Dendritic cell treated with granulocyte-macrophage colony-stimulating factor and Interleukin-4, amounts not matched to agents 40 ng/mL and 50 ng/mL, for 4 days (primary cell): ENCODE measurements at regions not wholly inside any gene's neighbourhood (a gene's known extent, or its start where the extent isn't known, plus 50 kb on each side); places are given as distances from the start of the nearest gene placed in this dataset.
"Not testable (repeated sequence)": the region's sequence is repeated elsewhere in the genome, so short reads cannot be mapped to it uniquely, and the experiment has no call there.

Source experiments
- H3K27ac Mint-ChIP-seq: one replicate; pipeline ENCODE4 v1.8.0; 2022; ENCODE audit warnings: mild to moderate bottlenecking, mixed read lengths
- H3K27me3 Mint-ChIP-seq: one replicate; pipeline ENCODE4 v1.8.0; 2022; ENCODE audit warnings: mild to moderate bottlenecking, mixed read lengths
- H3K36me3 Mint-ChIP-seq: one replicate; pipeline ENCODE4 v1.8.0; 2022; ENCODE audit warnings: low read depth, mixed read lengths
- H3K4me1 Mint-ChIP-seq: one replicate; pipeline ENCODE4 v1.8.0; 2022; ENCODE audit warnings: low read depth, mixed read lengths
- H3K4me3 Mint-ChIP-seq: one replicate; pipeline ENCODE4 v1.8.0; 2022; ENCODE audit warnings: mild to moderate bottlenecking, moderate library complexity, mixed read lengths
- H3K9me3 Mint-ChIP-seq: one replicate; pipeline ENCODE4 v1.8.0; 2022; ENCODE audit warnings: mixed read lengths
- intact Hi-C: fragments of 100-400 bp; cut with micrococcal nuclease; formaldehyde crosslinking; loops from one replicate; pipeline ENCODE4 v1.15.0; 2022

- no peaks in the 10 kb centered on the region for H3K9me3 Mint-ChIP-seq
- H3K4me1 Mint-ChIP-seq, result no peaks in the 10 kb centered on the region
- H3K36me3 Mint-ChIP-seq, result no peaks in the 10 kb centered on the region
- intact Hi-C loops, result no loop called here
- H3K27me3 Mint-ChIP-seq, result no peaks in the 10 kb centered on the region
- no peak overlapping the region for H3K27ac Mint-ChIP-seq
- H3K4me3 Mint-ChIP-seq, result no peak overlapping the region
Observed at GRCh38 chr10:44278837-44279324, 106.0 kb downstream of the CXCL12 start.

GRCh38 chr10:44268435-44268948, 116.4 kb downstream of the CXCL12 start:
- peaks cover 27% of the 10 kb centered on the region for H3K9me3 Mint-ChIP-seq
- H3K27me3 Mint-ChIP-seq, H3K36me3 Mint-ChIP-seq, intact Hi-C loops, H3K27ac Mint-ChIP-seq, H3K4me3 Mint-ChIP-seq, H3K4me1 Mint-ChIP-seq: not testable (repeated sequence)

- Mint-ChIP-seq H3K27ac (no peak overlapping the region), H3K36me3 (no peaks in the 10 kb centered on the region), H3K27me3 (no peaks in the 10 kb centered on the region), H3K4me3 (no peak overlapping the region), H3K4me1 (no peaks in the 10 kb centered on the region), H3K9me3 (peaks cover 27% of the 10 kb centered on the region)
- intact Hi-C loops, result no loop called here
Observed at GRCh38 chr10:44267007-44267406, 117.9 kb downstream of the CXCL12 start.

GRCh38 chr10:44264244-44264643, 120.7 kb downstream of the CXCL12 start:
- no peaks in the 10 kb centered on the region for H3K4me1 Mint-ChIP-seq
- no peaks in the 10 kb centered on the region for H3K36me3 Mint-ChIP-seq
- intact Hi-C loops, result no loop called here
- no peak overlapping the region for H3K4me3 Mint-ChIP-seq
- H3K27me3 Mint-ChIP-seq, result no peaks in the 10 kb centered on the region
- peaks cover 27% of the 10 kb centered on the region for H3K9me3 Mint-ChIP-seq
- no peak overlapping the region for H3K27ac Mint-ChIP-seq

DNA sequence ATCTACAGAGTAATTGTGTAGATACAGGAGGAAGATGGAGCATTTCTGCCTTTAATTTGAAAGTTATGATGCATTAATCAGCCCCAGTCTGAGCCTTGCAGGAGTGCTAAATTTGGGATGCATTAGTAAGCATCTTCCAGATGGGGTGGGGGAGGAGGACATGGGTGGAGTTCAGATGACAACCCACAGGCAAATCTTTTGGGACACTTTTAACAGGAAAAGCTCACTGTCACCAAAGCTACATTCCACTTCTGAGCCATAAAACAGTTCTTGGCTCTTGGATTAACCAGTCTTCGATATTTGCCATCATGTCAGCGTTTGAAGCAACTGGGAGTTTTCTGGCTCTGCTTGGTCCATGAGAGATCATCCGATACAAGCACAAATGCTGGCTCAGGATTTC, 121.1 kb downstream of the CXCL12 start:
- intact Hi-C loops, result no loop called here

GRCh38 chr10:44262551-44263251, 122.2 kb downstream of the CXCL12 start:
- intact Hi-C loops, result no loop called here
- Mint-ChIP-seq H3K27ac (no peak overlapping the region), H3K4me1 (no peaks in the 10 kb centered on the region), H3K4me3 (no peak overlapping the region), H3K36me3 (no peaks in the 10 kb centered on the region), H3K27me3 (no peaks in the 10 kb centered on the region), H3K9me3 (peaks cover 18% of the 10 kb centered on the region)

More for the DNA sequence above, 121.1 kb downstream of the CXCL12 start:
- Mint-ChIP-seq H3K36me3 (no peaks in the 10 kb centered on the region), H3K4me1 (no peaks in the 10 kb centered on the region), H3K27me3 (no peaks in the 10 kb centered on the region), H3K9me3 (peaks cover 27% of the 10 kb centered on the region), H3K27ac (no peak overlapping the region), H3K4me3 (no peak overlapping the region)

- Mint-ChIP-seq H3K4me3 (no peak overlapping the region), H3K4me1 (no peaks in the 10 kb centered on the region), H3K36me3 (no peaks in the 10 kb centered on the region), H3K27me3 (no peaks in the 10 kb centered on the region), H3K9me3 (peaks cover 9% of the 10 kb centered on the region), H3K27ac (no peak overlapping the region)
- intact Hi-C loops, result no loop called here
Observed at GRCh38 chr10:44261710-44262455, 123.0 kb downstream of the CXCL12 start.

DNA sequence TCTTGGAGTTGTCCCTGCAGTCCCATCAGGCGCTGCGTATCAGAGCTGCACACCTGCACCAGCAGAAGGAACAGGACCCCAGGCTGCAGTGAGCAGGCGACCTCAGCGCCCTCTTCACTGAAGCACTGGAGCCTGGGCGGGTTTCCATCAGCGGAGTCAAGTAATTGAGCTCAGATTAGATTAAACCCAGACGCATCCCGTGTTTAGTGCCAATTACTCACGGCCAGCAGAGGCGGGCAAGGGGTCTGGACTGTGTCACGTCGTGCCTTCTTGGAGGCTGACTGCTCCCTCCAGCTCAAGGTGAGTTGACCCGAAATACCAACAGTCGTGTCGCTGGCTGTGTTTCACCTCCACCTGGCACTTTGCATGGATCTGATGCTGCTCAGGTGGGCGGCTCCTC, 123.6 kb downstream of the CXCL12 start:
- Mint-ChIP-seq H3K27ac (no peak overlapping the region), H3K4me1 (no peaks in the 10 kb centered on the region), H3K4me3 (no peak overlapping the region), H3K9me3 (peaks cover 3% of the 10 kb centered on the region), H3K36me3 (no peaks in the 10 kb centered on the region), H3K27me3 (no peaks in the 10 kb centered on the region)
- intact Hi-C loops, result no loop called here

DNA sequence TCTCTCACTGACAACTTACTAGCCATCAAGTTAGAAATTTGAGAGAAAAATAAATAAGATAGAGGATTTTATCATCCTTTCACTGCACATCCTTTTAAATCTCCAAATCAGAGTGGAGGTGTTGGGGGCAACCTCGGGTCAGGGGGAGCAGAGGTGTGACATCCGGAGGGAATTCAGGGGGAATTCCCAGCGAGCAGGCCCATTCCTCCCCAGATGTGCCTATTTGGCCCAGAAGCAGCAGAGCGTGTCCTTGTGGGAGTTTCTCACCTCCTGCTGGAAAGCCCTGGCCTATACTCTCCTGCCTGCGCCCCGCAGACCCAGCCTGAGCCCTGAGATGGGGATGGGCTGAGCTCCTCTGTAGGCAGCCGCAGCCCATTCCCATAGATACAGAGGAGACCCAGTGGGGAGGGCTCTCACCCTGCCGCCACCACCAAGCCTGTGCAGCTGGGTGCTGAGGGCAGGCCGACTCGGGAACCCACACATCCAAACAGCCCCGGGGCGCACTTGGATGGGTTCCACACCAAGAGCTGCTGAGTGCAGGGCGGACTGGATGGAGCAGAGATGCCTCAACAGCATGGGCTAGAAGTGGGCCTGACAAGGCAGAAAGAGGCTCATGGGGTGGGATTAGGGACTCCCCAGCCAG, 124.5 kb downstream of the CXCL12 start:
- H3K36me3 Mint-ChIP-seq, result no peaks in the 10 kb centered on the region
- no peaks in the 10 kb centered on the region for H3K4me1 Mint-ChIP-seq
- H3K27ac Mint-ChIP-seq, result no peak overlapping the region
- H3K4me3 Mint-ChIP-seq, result no peak overlapping the region
- H3K27me3 Mint-ChIP-seq, result no peaks in the 10 kb centered on the region
- no peaks in the 10 kb centered on the region for H3K9me3 Mint-ChIP-seq
- intact Hi-C loops, result no loop called here

DNA sequence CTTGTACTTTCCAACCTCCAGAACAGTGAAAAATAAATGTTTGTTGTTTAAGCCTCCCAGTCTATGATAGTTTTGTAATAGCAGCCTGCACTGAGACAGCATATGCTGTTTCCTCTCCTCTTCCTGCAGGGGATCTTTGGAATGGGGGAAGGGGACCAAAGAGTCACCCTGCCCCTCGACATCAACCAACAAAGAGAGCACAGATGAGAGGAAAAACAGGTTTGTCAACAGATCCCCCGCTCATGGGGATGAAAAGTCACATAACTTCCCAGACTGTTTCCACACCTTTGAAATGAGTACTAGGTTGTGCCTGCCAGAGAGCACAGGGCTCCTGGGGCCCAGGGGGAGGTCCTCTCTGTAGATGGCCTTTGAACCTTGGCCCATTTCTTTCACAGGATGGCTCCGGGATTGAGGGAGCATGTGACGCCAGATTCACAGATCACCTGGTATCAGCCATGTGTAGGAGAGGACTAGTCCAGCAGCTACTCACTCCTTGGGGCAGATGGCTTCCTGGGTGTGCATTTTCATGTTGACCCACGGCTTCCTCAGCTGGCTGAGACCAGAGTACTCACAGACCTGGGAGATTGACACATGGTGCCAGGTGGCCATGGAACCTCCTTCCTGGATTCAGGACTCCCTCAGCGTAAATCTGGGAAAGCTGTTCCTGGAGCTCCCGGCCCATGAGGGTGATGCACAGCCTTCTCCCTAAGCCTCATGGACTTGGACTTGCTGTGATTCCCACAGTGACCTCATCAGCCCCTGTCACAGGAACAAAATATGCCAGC, 125.6 kb downstream of the CXCL12 start:
- H3K36me3 Mint-ChIP-seq, result no peaks in the 10 kb centered on the region
- no peaks in the 10 kb centered on the region for H3K27me3 Mint-ChIP-seq
- no peaks in the 10 kb centered on the region for H3K4me1 Mint-ChIP-seq
- intact Hi-C loops, result no loop called here
- H3K4me3 Mint-ChIP-seq, result no peak overlapping the region
- H3K9me3 Mint-ChIP-seq, result no peaks in the 10 kb centered on the region
- H3K27ac Mint-ChIP-seq, result no peak overlapping the region

GRCh38 chr10:44258460-44259089, 126.3 kb downstream of the CXCL12 start:
- Mint-ChIP-seq H3K4me1 (no peaks in the 10 kb centered on the region), H3K27me3 (no peaks in the 10 kb centered on the region), H3K36me3 (no peaks in the 10 kb centered on the region), H3K9me3 (no peaks in the 10 kb centered on the region), H3K4me3 (no peak overlapping the region), H3K27ac (no peak overlapping the region)
- intact Hi-C loops, result no loop called here

DNA sequence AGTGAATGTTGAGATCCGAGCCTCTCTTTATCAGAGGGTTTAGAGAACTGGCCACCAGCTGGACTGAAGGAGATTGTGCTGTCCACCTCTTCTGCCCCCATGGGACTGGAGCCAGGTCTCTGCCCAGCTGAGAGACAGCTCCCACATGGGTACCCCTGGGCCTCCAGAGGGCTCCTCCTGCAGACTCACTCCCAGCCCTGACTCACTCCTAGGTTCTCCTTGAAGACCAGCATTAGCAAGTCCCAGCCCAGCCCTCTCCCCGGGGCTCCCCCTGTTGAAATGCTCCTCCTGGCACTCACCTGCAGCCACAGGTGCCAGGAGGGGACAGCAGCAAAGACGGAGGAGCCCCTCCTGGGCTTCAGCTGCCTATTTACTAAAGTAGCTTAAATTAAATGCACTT, 126.9 kb downstream of the CXCL12 start:
- intact Hi-C loops, result no loop called here
- Mint-ChIP-seq H3K4me1 (no peaks in the 10 kb centered on the region), H3K36me3 (no peaks in the 10 kb centered on the region), H3K27me3 (no peaks in the 10 kb centered on the region), H3K9me3 (no peaks in the 10 kb centered on the region), H3K4me3 (no peak overlapping the region), H3K27ac (no peak overlapping the region)

GRCh38 chr10:44253769-44254462, 131.0 kb downstream of the CXCL12 start:
- no peak overlapping the region for H3K4me3 Mint-ChIP-seq
- intact Hi-C loops, result no loop called here
- H3K27ac Mint-ChIP-seq, result no peak overlapping the region
- H3K4me1 Mint-ChIP-seq, result no peaks in the 10 kb centered on the region
- no peaks in the 10 kb centered on the region for H3K36me3 Mint-ChIP-seq
- H3K27me3 Mint-ChIP-seq, result no peaks in the 10 kb centered on the region
- peaks cover 4% of the 10 kb centered on the region for H3K9me3 Mint-ChIP-seq
